DND-41 (cell line): ENCODE measurements at regions not wholly inside any gene's neighbourhood (a gene's known extent, or its start where the extent isn't known, plus 50 kb on each side); places are given as distances from the start of the nearest gene placed in this dataset.
"Not testable (repeated sequence)": the region's sequence is repeated elsewhere in the genome, so short reads cannot be mapped to it uniquely, and the experiment has no call there.

Experiments used
- ATAC-seq: fragments of 200-7000 bp; cut with Tn5 transposase; 3 replicates; pipeline ENCODE4 v1.9.1; 2021; ENCODE audit warnings: low read depth; ENCODE audit not compliant: insufficient read depth
- DNase-seq: peaks from one replicate; pipeline ENCODE4 v3.0.0-alpha.2; 2020
- H2AFZ ChIP-seq: 2 replicates; pipeline ENCODE4 v1.6.0; 2012; ENCODE audit warnings: low read depth, low read length
- H3K27ac ChIP-seq: 2 replicates; pipeline ENCODE4 v1.5.1; 2012; ENCODE audit warnings: low read length, inconsistent platforms
- H3K27me3 ChIP-seq: fragments of 200-600 bp; sonication (generic); 2 replicates; pipeline ENCODE4 v1.6.0; 2012; ENCODE audit warnings: low read length, mild to moderate bottlenecking, inconsistent platforms; ENCODE audit not compliant: insufficient read depth, poor library complexity
- H3K36me3 ChIP-seq: 2 replicates; pipeline ENCODE4 v1.5.1; 2012; ENCODE audit warnings: low read length, inconsistent platforms; ENCODE audit not compliant: insufficient read depth
- H3K4me1 ChIP-seq: 2 replicates; pipeline ENCODE4 v1.5.1; 2012; ENCODE audit warnings: mild to moderate bottlenecking, low read length; ENCODE audit not compliant: insufficient read depth
- H3K4me2 ChIP-seq: 2 replicates; pipeline ENCODE4 v1.6.0; 2012; ENCODE audit warnings: mild to moderate bottlenecking, moderate library complexity, low read length, inconsistent platforms; ENCODE audit not compliant: insufficient read depth
- H3K4me3 ChIP-seq, 2 experiments: fragments of 200-600 bp in 1 of 2; shearing (Covaris generic) in 1 of 2; 2 replicates each; pipeline ENCODE4 v1.5.1; 2012 to 2016; ENCODE audit warnings: inconsistent platforms in 2 of 2, low read length in 2 of 2, mild to moderate bottlenecking in 2 of 2, low read depth in 1 of 2, moderate library complexity in 1 of 2
- H3K79me2 ChIP-seq: 2 replicates; pipeline ENCODE4 v1.6.0; 2012; ENCODE audit warnings: low read length, inconsistent platforms; ENCODE audit not compliant: insufficient read depth
- H3K9ac ChIP-seq: 2 replicates; pipeline ENCODE4 v1.6.0; 2012; ENCODE audit warnings: low read depth, mild to moderate bottlenecking, inconsistent platforms, low read length, moderate library complexity
- H3K9me3 ChIP-seq: 2 replicates; pipeline ENCODE4 v1.5.1; 2012; ENCODE audit warnings: low read length, moderate library complexity, mild to moderate bottlenecking, inconsistent platforms; ENCODE audit not compliant: insufficient read depth, severe bottlenecking
- H4K20me1 ChIP-seq: 2 replicates; pipeline ENCODE4 v1.6.0; 2012; ENCODE audit warnings: low read length; ENCODE audit not compliant: insufficient read depth
- CTCF ChIP-seq: IDR thresholded peaks from 2 replicates; pipeline ENCODE4 v1.5.1; 2012; ENCODE audit warnings: borderline replicate concordance, low read length, moderate library complexity, mild to moderate bottlenecking; ENCODE audit not compliant: poor library complexity, severe bottlenecking; ENCODE audit errors: extremely low read depth
- EZH2 ChIP-seq: IDR thresholded peaks from 3 replicates; pipeline ENCODE4 v1.6.1; 2012; ENCODE audit warnings: borderline replicate concordance, low read depth, mild to moderate bottlenecking, moderate library complexity, low read length, inconsistent platforms; ENCODE audit not compliant: severe bottlenecking

- no peak overlapping the region for H2AFZ ChIP-seq
- no peak overlapping the region for H3K4me3 ChIP-seq
- H3K27me3 ChIP-seq: peaks cover 32% of the 10 kb centered on the region
- no peak overlapping the region for H3K4me2 ChIP-seq
- no peaks in the 10 kb centered on the region for H3K36me3 ChIP-seq
- H3K4me1 ChIP-seq: no peaks in the 10 kb centered on the region
- no peak overlapping the region for H3K9ac ChIP-seq
- ATAC-seq: no peak
- TF ChIP-seq CTCF (no peak), EZH2 (no peak)
- H4K20me1 ChIP-seq: no peaks in the 10 kb centered on the region
- H3K79me2 ChIP-seq: no peaks in the 10 kb centered on the region
- no peak for DNase-seq
- H3K27ac ChIP-seq: no peak overlapping the region
- H3K9me3 ChIP-seq: no peaks in the 10 kb centered on the region
These were observed 301.9 kb upstream of the USP24 start for GRCh38 chr1:55517036-55517435.

GRCh38 chr1:55514571-55514970, 299.4 kb upstream of the USP24 start:
- not testable (repeated sequence) for H2AFZ ChIP-seq, H3K9ac ChIP-seq, H3K4me3 ChIP-seq, H3K4me1 ChIP-seq, H3K27ac ChIP-seq, ATAC-seq, DNase-seq, H3K36me3 ChIP-seq, H3K9me3 ChIP-seq, H3K79me2 ChIP-seq, H4K20me1 ChIP-seq, H3K4me2 ChIP-seq
- H3K27me3 ChIP-seq: peaks cover 30% of the 10 kb centered on the region

- H2AFZ ChIP-seq: no peak overlapping the region
- H4K20me1 ChIP-seq: no peaks in the 10 kb centered on the region
- no peak for DNase-seq
- H3K4me1 ChIP-seq: no peaks in the 10 kb centered on the region
- no peak overlapping the region for H3K4me3 ChIP-seq
- no peak for TF ChIP-seq EZH2
- no peak for TF ChIP-seq CTCF
- no peaks in the 10 kb centered on the region for H3K79me2 ChIP-seq
- no peak for ATAC-seq
- H3K27ac ChIP-seq: no peak overlapping the region
- H3K27me3 ChIP-seq: peaks cover 26% of the 10 kb centered on the region
- H3K9ac ChIP-seq: no peak overlapping the region
- H3K4me2 ChIP-seq: no peak overlapping the region
- no peaks in the 10 kb centered on the region for H3K36me3 ChIP-seq
- H3K9me3 ChIP-seq: no peaks in the 10 kb centered on the region
These were observed 297.3 kb upstream of the USP24 start for GRCh38 chr1:55512466-55512865.

GRCh38 chr1:55507578-55507931, 292.4 kb upstream of the USP24 start:
- ATAC-seq (no peak), DNase-seq (no peak)
- Histone ChIP-seq H3K9ac (no peak overlapping the region), H2AFZ (no peak overlapping the region), H3K27ac (no peak overlapping the region), H3K4me3 (no peak overlapping the region), H3K4me2 (no peak overlapping the region), H3K27me3 (peaks cover 27% of the 10 kb centered on the region), H3K36me3 (no peaks in the 10 kb centered on the region), H3K4me1 (no peaks in the 10 kb centered on the region), H3K9me3 (no peaks in the 10 kb centered on the region), H4K20me1 (no peaks in the 10 kb centered on the region), H3K79me2 (no peaks in the 10 kb centered on the region)
- TF ChIP-seq EZH2 (no peak), CTCF (no peak)
